SH-SY5Y (cell line): ENCODE measurements at regions not wholly inside any gene's neighbourhood (a gene's known extent, or its start where the extent isn't known, plus 50 kb on each side); places are given as distances from the start of the nearest gene placed in this dataset.

Experiments used
- GATA2 ChIP-seq: IDR thresholded peaks from 2 replicates; pipeline ENCODE4 v1.6.1; 2011; ENCODE audit warnings: mild to moderate bottlenecking, low read depth, low read length
- GATA3 ChIP-seq: IDR thresholded peaks from 2 replicates; pipeline ENCODE4 v1.6.1; 2011; ENCODE audit warnings: low read depth, mild to moderate bottlenecking, low read length, moderate library complexity

GRCh38 chr4:45099471-45099870, 373.1 kb upstream of the GNPDA2 start:
- TF ChIP-seq GATA2 (no peak), GATA3 (no peak)
